Neural progenitor cell (in vitro differentiated cells): ENCODE measurements at regions not wholly inside any gene's neighbourhood (a gene's known extent, or its start where the extent isn't known, plus 50 kb on each side); places are given as distances from the start of the nearest gene placed in this dataset.

Experiments used
- DNase-seq: peaks from one replicate; pipeline ENCODE4 v3.0.0-alpha.2; 2016; ENCODE audit warnings: low spot score
- H2AFZ ChIP-seq: fragments of 200-600 bp; sonication (generic); replicated peaks from 2 replicates; pipeline ENCODE4 v1.6.1; 2016; ENCODE audit warnings: antibody characterized with exemption
- H3F3A ChIP-seq: fragments of 200-600 bp; sonication (generic); 2 replicates; pipeline ENCODE4 v1.6.1; 2016; ENCODE audit warnings: antibody characterized with exemption, low read depth
- H3K27ac ChIP-seq: fragments of 200-600 bp; sonication (generic); 2 replicates; pipeline ENCODE4 v1.5.1; 2016; ENCODE audit warnings: mild to moderate bottlenecking
- H3K27me3 ChIP-seq: fragments of 200-600 bp; sonication (generic); 2 replicates; pipeline ENCODE4 v1.6.1; 2016; ENCODE audit warnings: mild to moderate bottlenecking, moderate library complexity
- H3K36me3 ChIP-seq: fragments of 200-600 bp; sonication (generic); 2 replicates; pipeline ENCODE4 v1.5.1; 2016
- H3K4me1 ChIP-seq: fragments of 200-600 bp; sonication (generic); 2 replicates; pipeline ENCODE4 v1.6.1; 2016; ENCODE audit warnings: mixed run types
- H3K4me2 ChIP-seq: fragments of 200-600 bp; sonication (generic); 2 replicates; pipeline ENCODE4 v1.6.1; 2016
- H3K4me3 ChIP-seq: fragments of 200-600 bp; sonication (generic); 2 replicates; pipeline ENCODE4 v1.5.1; 2016
- H3K79me2 ChIP-seq: fragments of 200-600 bp; sonication (generic); 2 replicates; pipeline ENCODE4 v1.6.1; 2016; ENCODE audit warnings: low read depth
- H3K9ac ChIP-seq: fragments of 200-600 bp; sonication (generic); 2 replicates; pipeline ENCODE4 v1.6.1; 2016
- H3K9me3 ChIP-seq: fragments of 200-600 bp; sonication (generic); 2 replicates; pipeline ENCODE4 v1.5.1; 2016; ENCODE audit warnings: low read depth
- H4K20me1 ChIP-seq: fragments of 200-600 bp; sonication (generic); 2 replicates; pipeline ENCODE4 v1.6.1; 2016; ENCODE audit warnings: low read depth
- H3K27ac Mint-ChIP-seq: 3 replicates; pipeline ENCODE4 v1.8.0; 2021; ENCODE audit warnings: mixed read lengths
- H3K27me3 Mint-ChIP-seq: 2 replicates; pipeline ENCODE4 v1.8.0; 2022; ENCODE audit warnings: low read depth, mild to moderate bottlenecking, inconsistent platforms, moderate library complexity, mixed read lengths; ENCODE audit not compliant: insufficient read depth
- H3K36me3 Mint-ChIP-seq: 3 replicates; pipeline ENCODE4 v1.8.0; 2021; ENCODE audit warnings: mixed read lengths
- H3K4me1 Mint-ChIP-seq: 3 replicates; pipeline ENCODE4 v1.8.0; 2021; ENCODE audit warnings: mixed read lengths
- H3K4me3 Mint-ChIP-seq: 3 replicates; pipeline ENCODE4 v1.8.0; 2021; ENCODE audit warnings: mild to moderate bottlenecking, moderate library complexity, mixed read lengths
- H3K9me3 Mint-ChIP-seq: 3 replicates; pipeline ENCODE4 v1.8.0; 2020; ENCODE audit warnings: mixed read lengths
- CTCF ChIP-seq: fragments of 200-600 bp; sonication (generic); IDR thresholded peaks from 2 replicates; pipeline ENCODE4 v1.5.1; 2017; ENCODE audit warnings: antibody characterized with exemption, mild to moderate bottlenecking
- EZH2 ChIP-seq: fragments of 200-600 bp; sonication (generic); IDR thresholded peaks from 2 replicates; pipeline ENCODE4 v1.6.1; 2017; ENCODE audit warnings: antibody characterized with exemption, mild to moderate bottlenecking, moderate library complexity
- EZH2phosphoT487 ChIP-seq: fragments of 200-600 bp; sonication (generic); IDR thresholded peaks from 2 replicates; pipeline ENCODE4 v1.6.1; 2017; ENCODE audit warnings: antibody characterized with exemption

- no peak overlapping the region for H3K9ac ChIP-seq
- H3F3A ChIP-seq: no peaks in the 10 kb centered on the region
- no peaks in the 10 kb centered on the region for H3K27me3 ChIP-seq
- Mint-ChIP-seq H3K36me3 (no peaks in the 10 kb centered on the region), H3K27ac (no peak overlapping the region), H3K27me3 (no peaks in the 10 kb centered on the region), H3K4me1 (no peaks in the 10 kb centered on the region), H3K4me3 (no peak overlapping the region), H3K9me3 (peaks cover 17% of the 10 kb centered on the region)
- H4K20me1 ChIP-seq: no peaks in the 10 kb centered on the region
- H3K9me3 ChIP-seq: peaks cover 4% of the 10 kb centered on the region
- H3K4me2 ChIP-seq: no peak overlapping the region
- no peaks in the 10 kb centered on the region for H3K4me1 ChIP-seq
- no peak for TF ChIP-seq CTCF
- H3K4me3 ChIP-seq: no peak overlapping the region
- no peaks in the 10 kb centered on the region for H3K79me2 ChIP-seq
- H3K36me3 ChIP-seq: no peaks in the 10 kb centered on the region
- H2AFZ ChIP-seq: no peak overlapping the region
- DNase-seq: no peak
- H3K27ac ChIP-seq: no peak overlapping the region
These were observed 1134.0 kb downstream of the XPNPEP1 start for GRCh38 chr10:108789336-108789735.

GRCh38 chr10:108788891-108789290 lies 1134.4 kb downstream of the XPNPEP1 start:
- Histone ChIP-seq H3K79me2 (no peaks in the 10 kb centered on the region), H3K27ac (no peak overlapping the region), H3K4me2 (no peak overlapping the region), H3K4me3 (no peak overlapping the region), H4K20me1 (no peaks in the 10 kb centered on the region), H3F3A (no peaks in the 10 kb centered on the region), H3K27me3 (no peaks in the 10 kb centered on the region), H3K36me3 (no peaks in the 10 kb centered on the region), H3K9me3 (peaks cover 7% of the 10 kb centered on the region), H3K9ac (no peak overlapping the region), H3K4me1 (no peaks in the 10 kb centered on the region), H2AFZ (no peak overlapping the region)
- H3K36me3 Mint-ChIP-seq: no peaks in the 10 kb centered on the region
- H3K27me3 Mint-ChIP-seq: peaks cover under 1% of the 10 kb centered on the region
- no peak overlapping the region for H3K4me3 Mint-ChIP-seq
- no peak for DNase-seq
- H3K27ac Mint-ChIP-seq: no peak overlapping the region
- peaks cover 19% of the 10 kb centered on the region for H3K9me3 Mint-ChIP-seq
- H3K4me1 Mint-ChIP-seq: no peaks in the 10 kb centered on the region
- TF ChIP-seq EZH2: no peak

GRCh38 chr10:108787932-108788331 lies 1135.4 kb downstream of the XPNPEP1 start:
- Mint-ChIP-seq H3K36me3 (no peaks in the 10 kb centered on the region), H3K27ac (no peak overlapping the region), H3K9me3 (peaks cover 22% of the 10 kb centered on the region), H3K4me3 (no peak overlapping the region), H3K4me1 (no peaks in the 10 kb centered on the region), H3K27me3 (peaks cover 4% of the 10 kb centered on the region)
- Histone ChIP-seq H3K36me3 (no peaks in the 10 kb centered on the region), H3K27ac (no peak overlapping the region), H3K4me3 (no peak overlapping the region), H4K20me1 (no peaks in the 10 kb centered on the region), H3K9me3 (peaks cover 7% of the 10 kb centered on the region), H3K79me2 (no peaks in the 10 kb centered on the region), H3K27me3 (no peaks in the 10 kb centered on the region), H3K4me1 (no peaks in the 10 kb centered on the region), H3K9ac (no peak overlapping the region), H2AFZ (no peak overlapping the region), H3F3A (no peaks in the 10 kb centered on the region), H3K4me2 (no peak overlapping the region)
- no peak for DNase-seq
- TF ChIP-seq CTCF (no peak), EZH2 (no peak), EZH2phosphoT487 (no peak)

- no peaks in the 10 kb centered on the region for H3K36me3 Mint-ChIP-seq
- H3K4me1 Mint-ChIP-seq: no peaks in the 10 kb centered on the region
- Histone ChIP-seq H4K20me1 (no peaks in the 10 kb centered on the region), H3F3A (no peaks in the 10 kb centered on the region), H3K9ac (no peak overlapping the region), H2AFZ (no peak overlapping the region), H3K79me2 (no peaks in the 10 kb centered on the region), H3K4me1 (no peaks in the 10 kb centered on the region), H3K36me3 (no peaks in the 10 kb centered on the region), H3K27me3 (no peaks in the 10 kb centered on the region), H3K4me3 (no peak overlapping the region), H3K9me3 (peaks cover 7% of the 10 kb centered on the region), H3K4me2 (no peak overlapping the region), H3K27ac (no peak overlapping the region)
- no peak for DNase-seq
- H3K27ac Mint-ChIP-seq: no peak overlapping the region
- TF ChIP-seq EZH2 (no peak), EZH2phosphoT487 (no peak), CTCF (no peak)
- H3K9me3 Mint-ChIP-seq: peaks cover 22% of the 10 kb centered on the region
- H3K27me3 Mint-ChIP-seq: peaks cover 4% of the 10 kb centered on the region
- H3K4me3 Mint-ChIP-seq: no peak overlapping the region
These were observed 1138.3 kb downstream of the XPNPEP1 start for GRCh38 chr10:108785011-108785410.
